Subcutaneous abdominal adipose tissue (tissue), 5 donors: ENCODE measurements at regions not wholly inside any gene's neighbourhood (a gene's known extent, or its start where the extent isn't known, plus 50 kb on each side); places are given as distances from the start of the nearest gene placed in this dataset.
"Not testable (repeated sequence)": the region's sequence is repeated elsewhere in the genome, so short reads cannot be mapped to it uniquely, and the experiment has no call there.

Experiments used
- H3K27ac ChIP-seq: one replicate; pipeline ENCODE4 v1.7.0; 2013; ENCODE audit warnings: low read depth, mild to moderate bottlenecking, inconsistent platforms, low read length, moderate library complexity
- H3K27me3 ChIP-seq, 5 donors: one replicate each; pipeline ENCODE4 v1.7.0; 2013; ENCODE audit warnings: low read length in 5 of 5, inconsistent platforms in 1 of 5; ENCODE audit not compliant: control insufficient read depth in 5 of 5, insufficient read depth in 4 of 5
- H3K36me3 ChIP-seq, 5 donors: one replicate each; pipeline ENCODE4 v1.7.0; 2013; ENCODE audit warnings: low read length in 5 of 5; ENCODE audit not compliant: control insufficient read depth in 5 of 5, insufficient read depth in 5 of 5
- H3K4me1 ChIP-seq, 5 donors: one replicate each; pipeline ENCODE4 v1.7.0; 2013; ENCODE audit warnings: low read length in 5 of 5, mild to moderate bottlenecking in 3 of 5, moderate library complexity in 1 of 5; ENCODE audit not compliant: control insufficient read depth in 5 of 5, insufficient read depth in 5 of 5
- H3K4me3 ChIP-seq, 5 donors: one replicate each; pipeline ENCODE4 v1.7.0; 2013; ENCODE audit warnings: low read length in 5 of 5, low read depth in 1 of 5
- H3K9ac ChIP-seq, 5 donors: one replicate each; pipeline ENCODE4 v1.7.0; 2013; ENCODE audit warnings: low read length in 5 of 5, mild to moderate bottlenecking in 4 of 5, moderate library complexity in 3 of 5
- H3K9me3 ChIP-seq, 5 donors: one replicate each; pipeline ENCODE4 v1.7.0; 2013; ENCODE audit warnings: low read length in 5 of 5; ENCODE audit not compliant: control insufficient read depth in 5 of 5
- donor health status: healthy.
- donor health status: healthy.
- donor health status: healthy.
- donor health status: healthy.
- donor health status: healthy.

DNA sequence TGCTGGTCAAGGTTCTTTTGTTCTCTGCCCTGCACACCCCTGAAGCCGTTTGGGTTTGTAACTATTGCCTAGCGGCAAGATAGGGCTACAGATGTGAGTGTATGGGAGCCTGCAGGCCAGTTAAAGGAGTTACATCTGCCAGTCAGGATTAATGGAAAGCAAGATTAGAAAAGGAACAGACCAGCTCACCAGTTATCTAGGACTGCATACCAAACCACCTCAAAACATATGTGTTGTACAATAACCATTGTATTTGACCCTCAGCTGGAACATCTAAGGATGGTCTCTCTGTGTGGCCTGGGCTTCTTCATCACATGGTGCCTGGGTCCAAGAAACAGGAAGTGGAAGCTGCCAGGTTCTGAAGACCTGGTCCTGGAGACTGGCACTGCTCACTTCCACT is 52.5 kb upstream of the FBXO28 start:
- peaks cover 0 to 4% (median 0%) of the 10 kb centered on the region in 5 donors for H3K27me3 ChIP-seq
- H3K36me3 ChIP-seq: no peaks in the 10 kb centered on the region
- H3K9me3 ChIP-seq: peaks cover 0 to 6% (median 4%) of the 10 kb centered on the region in 5 donors
- no peak overlapping the region for H3K9ac ChIP-seq
- no peaks in the 10 kb centered on the region for H3K4me1 ChIP-seq
- H3K27ac ChIP-seq: no peak overlapping the region
- no peak overlapping the region for H3K4me3 ChIP-seq

DNA sequence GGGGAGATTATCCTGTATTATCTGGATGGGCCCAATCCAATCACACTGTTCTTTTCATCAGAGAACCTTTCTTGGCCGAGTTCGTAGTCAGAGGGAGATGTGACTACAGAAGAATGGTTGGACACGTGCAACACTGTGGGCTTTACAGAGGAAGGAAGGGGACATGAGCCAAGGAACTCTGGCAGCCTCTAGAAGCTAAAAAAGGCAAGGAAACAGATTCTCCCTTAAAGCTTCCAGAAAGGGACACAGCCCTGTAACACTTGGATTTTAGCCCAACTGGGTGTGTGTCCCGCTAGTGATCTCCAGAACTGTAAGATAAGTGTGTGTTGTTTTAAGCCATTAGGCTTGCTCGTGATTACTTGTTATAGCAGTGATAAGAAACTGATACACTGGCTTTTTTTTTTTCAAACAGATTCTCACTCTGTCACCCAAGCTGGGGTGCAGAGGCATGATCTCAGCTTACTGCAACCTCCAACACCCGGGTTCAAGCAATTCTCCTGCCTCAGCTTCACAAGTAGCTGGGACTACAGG is 53.9 kb upstream of the FBXO28 start:
- Histone ChIP-seq H3K27me3 (peaks cover 0 to 4% (median 0%) of the 10 kb centered on the region in 5 donors), H3K9ac (no peak overlapping the region), H3K9me3 (peaks cover 0 to 6% (median 4%) of the 10 kb centered on the region in 5 donors), H3K4me1 (no peaks in the 10 kb centered on the region), H3K27ac (no peak overlapping the region), H3K4me3 (no peak overlapping the region), H3K36me3 (no peaks in the 10 kb centered on the region)

DNA sequence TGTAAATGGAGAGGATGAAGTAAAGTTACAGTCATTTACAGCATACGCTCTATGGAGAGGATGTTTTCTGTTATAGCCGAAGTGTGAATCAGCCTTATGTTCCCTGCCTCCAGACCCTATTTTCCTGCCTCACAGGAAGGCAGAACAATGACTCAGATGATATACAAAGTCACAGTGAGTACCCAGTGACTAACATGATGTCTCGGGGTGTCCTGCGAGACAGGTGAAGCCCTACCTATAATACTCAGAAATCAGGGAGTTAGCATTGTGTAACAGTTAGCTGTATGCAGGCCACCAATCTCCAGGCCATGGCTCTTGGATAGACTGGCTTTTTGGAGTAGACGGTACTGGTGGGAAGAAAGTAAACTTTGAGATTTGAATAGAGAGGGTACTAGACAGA is 55.6 kb upstream of the FBXO28 start:
- H3K27me3 ChIP-seq: peaks cover 0 to 4% (median 0%) of the 10 kb centered on the region in 5 donors

DNA sequence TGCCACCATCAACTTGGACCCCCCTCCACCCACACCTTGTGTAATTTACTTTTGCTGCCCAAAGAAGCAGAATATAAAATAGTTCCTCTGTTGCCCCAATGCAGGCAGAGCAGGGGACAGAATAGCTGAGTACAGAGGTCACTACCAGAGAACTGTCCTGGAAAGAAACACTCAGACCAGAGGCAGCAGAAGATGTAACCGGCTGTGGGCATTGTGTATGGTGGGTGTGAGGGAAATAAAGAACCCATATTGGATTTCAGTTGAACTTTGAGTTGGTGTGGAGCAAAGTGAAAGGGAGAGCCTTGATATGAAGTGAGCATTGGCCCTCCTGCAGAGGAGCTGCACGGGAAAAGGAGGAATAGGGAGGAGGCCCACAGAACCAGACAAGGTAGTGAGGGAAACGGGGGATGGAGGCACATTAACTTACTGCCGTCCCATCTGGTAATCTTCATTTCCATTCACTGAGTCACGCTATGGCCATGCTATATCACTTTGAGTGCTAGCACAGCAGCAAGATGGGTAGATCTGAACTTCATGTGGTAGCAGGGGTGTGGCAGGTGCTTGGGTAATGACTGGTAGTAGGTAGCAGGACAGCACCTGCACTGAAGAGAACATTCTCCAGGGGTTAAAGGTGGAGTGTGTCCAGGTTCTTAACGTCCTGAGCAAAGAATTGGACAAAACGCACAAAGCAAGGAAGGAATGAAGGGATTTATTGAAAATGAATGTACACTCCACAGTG is 56.3 kb upstream of the FBXO28 start:
- Histone ChIP-seq H3K36me3 (no peaks in the 10 kb centered on the region), H3K4me1 (no peaks in the 10 kb centered on the region), H3K9me3 (peaks cover 0 to 6% (median 4%) of the 10 kb centered on the region in 5 donors), H3K4me3 (no peak overlapping the region), H3K9ac (no peak overlapping the region), H3K27ac (no peak overlapping the region), H3K27me3 (peaks cover 0 to under 1% (median 0%) of the 10 kb centered on the region in 5 donors)

More for the DNA sequence above, 55.6 kb upstream of the FBXO28 start:
- Histone ChIP-seq H3K4me3 (no peak overlapping the region), H3K4me1 (no peaks in the 10 kb centered on the region), H3K36me3 (no peaks in the 10 kb centered on the region), H3K9me3 (peaks cover 0 to 6% (median 4%) of the 10 kb centered on the region in 5 donors), H3K27ac (no peak overlapping the region), H3K9ac (no peak overlapping the region)

DNA sequence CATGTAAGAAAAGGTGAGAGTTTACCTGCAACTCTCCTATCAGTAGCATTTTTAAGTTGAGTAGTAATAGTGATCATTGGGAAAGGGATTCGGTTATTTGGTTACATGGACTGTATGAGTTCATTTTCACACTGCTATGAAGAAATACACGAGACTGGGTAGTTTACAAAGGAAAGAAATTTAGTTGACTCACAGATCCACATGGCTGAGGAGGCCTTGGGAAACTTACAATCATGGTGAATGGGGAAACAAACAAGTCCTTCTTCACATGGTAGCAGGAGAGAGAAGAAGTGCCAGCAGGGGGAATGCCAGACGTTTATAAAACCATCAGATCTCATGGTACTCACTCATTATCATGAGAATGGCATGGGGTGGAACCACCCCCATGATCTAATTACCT is 59.3 kb upstream of the FBXO28 start:
- Histone ChIP-seq H3K27ac (no peak overlapping the region), H3K9me3 (peaks cover 0 to 4% (median 0%) of the 10 kb centered on the region in 5 donors), H3K36me3 (no peaks in the 10 kb centered on the region), H3K4me3 (no peak overlapping the region), H3K9ac (no peak overlapping the region), H3K27me3 (no peaks in the 10 kb centered on the region), H3K4me1 (peaks cover 0 to 5% (median 2%) of the 10 kb centered on the region in 5 donors)

DNA sequence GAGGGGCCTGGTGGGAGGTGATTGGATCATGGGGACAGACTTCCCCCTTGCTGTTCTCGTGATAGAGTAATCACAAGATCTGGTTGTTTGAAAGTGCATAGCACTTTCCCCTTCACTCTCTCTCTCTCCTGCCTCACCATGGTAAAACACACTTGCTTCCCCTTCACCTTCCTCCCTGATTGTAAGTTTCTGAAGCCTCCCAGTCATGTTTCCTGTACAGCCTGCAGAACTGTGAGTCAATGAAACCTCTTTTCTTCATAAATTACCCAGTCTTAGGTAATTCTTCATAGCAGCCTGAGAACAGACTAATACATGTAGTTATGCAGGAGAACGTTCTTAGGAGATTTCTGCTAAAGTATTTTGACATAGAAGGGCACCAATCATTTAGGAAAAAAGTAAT is 59.9 kb upstream of the FBXO28 start:
- no peak overlapping the region for H3K27ac ChIP-seq
- no peak overlapping the region for H3K4me3 ChIP-seq
- H3K4me1 ChIP-seq: peaks cover 0 to 5% (median 2%) of the 10 kb centered on the region in 5 donors
- peaks cover 0 to 4% (median 0%) of the 10 kb centered on the region in 5 donors for H3K9me3 ChIP-seq
- no peaks in the 10 kb centered on the region for H3K36me3 ChIP-seq
- H3K27me3 ChIP-seq: no peaks in the 10 kb centered on the region
- no peak overlapping the region for H3K9ac ChIP-seq

DNA sequence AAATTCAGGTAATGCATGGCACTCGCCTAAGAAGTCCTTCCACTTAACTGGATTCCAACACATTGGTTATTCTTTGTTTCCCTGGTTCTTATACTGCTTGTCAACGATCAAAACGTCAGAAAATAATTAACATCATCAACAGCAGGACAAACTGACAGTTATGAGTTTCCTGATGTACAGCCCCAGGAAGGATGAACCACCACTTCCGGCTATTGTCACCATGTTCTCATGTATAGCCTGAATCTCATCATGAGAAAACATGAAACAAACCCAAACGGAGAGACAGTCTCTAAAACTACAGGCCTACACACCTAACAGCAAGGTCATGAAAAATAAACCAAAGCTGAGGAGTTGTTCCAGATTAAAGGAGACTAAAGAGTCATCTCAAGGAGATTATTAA is 60.5 kb upstream of the FBXO28 start:
- Histone ChIP-seq H3K4me1 (peaks cover 0 to 5% (median 2%) of the 10 kb centered on the region in 5 donors), H3K4me3 (no peak overlapping the region), H3K9ac (no peak overlapping the region), H3K9me3 (no peaks in the 10 kb centered on the region), H3K27me3 (no peaks in the 10 kb centered on the region), H3K27ac (no peak overlapping the region), H3K36me3 (no peaks in the 10 kb centered on the region)

DNA sequence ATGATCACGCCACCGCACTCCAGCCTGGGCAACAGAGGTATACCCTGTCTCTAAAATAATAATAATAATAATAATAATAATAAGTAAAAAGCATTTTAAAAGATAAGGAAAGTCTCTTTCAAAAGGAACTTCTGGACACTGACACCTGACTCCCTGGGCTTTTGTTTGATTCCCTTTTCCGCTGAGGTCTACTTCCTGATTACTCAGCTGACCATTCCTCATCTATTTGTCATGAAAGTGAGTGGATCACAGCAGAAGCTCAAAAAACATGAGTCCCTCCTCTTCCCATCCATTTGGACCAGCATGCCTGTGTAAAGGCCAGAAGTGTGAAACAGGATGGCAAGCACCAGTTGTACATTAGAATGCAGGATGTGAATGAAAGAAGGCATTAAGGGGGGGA is 61.1 kb upstream of the FBXO28 start:
- peaks cover 0 to 5% (median 2%) of the 10 kb centered on the region in 5 donors for H3K4me1 ChIP-seq
- H3K9ac ChIP-seq: no peak overlapping the region
- no peak overlapping the region for H3K4me3 ChIP-seq
- no peaks in the 10 kb centered on the region for H3K36me3 ChIP-seq
- H3K9me3 ChIP-seq: no peaks in the 10 kb centered on the region
- no peaks in the 10 kb centered on the region for H3K27me3 ChIP-seq
- no peak overlapping the region for H3K27ac ChIP-seq

DNA sequence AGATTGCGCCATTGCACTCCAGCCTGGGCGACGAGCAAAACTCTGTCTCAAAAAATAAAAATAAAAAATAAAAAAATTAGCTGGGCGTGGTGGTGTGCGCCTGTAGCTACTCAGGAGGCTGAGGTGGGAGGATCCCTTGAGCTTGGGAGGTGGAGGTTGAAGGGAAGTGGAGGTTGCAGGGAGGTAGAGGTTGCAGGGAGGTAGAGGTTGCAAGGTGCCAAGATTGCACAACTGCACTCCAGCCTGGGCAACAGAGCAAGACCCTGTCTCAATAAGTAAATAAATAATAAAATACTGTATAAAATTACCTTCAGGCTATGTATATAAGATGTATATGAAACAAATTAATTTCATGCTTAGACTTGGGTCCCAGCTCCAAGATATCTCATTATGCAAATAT is 62.1 kb upstream of the FBXO28 start:
- not testable (repeated sequence) for H3K9ac ChIP-seq, H3K4me3 ChIP-seq, H3K36me3 ChIP-seq, H3K9me3 ChIP-seq, H3K4me1 ChIP-seq, H3K27me3 ChIP-seq, H3K27ac ChIP-seq

DNA sequence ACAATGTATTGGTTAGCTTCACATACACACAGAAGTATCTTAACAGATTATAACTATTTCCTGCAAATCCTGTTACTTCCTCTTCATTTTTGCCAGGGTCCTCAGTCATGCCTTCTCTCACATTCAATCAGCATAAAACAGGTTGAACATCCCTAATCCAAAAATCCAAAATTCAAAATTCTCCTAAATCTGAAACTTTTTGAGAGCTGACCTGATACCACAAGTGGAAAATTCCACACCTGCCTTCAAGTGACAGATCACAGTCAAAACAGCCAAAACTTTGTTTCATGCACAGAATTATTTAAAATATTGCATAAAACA is 62.9 kb upstream of the FBXO28 start:
- Histone ChIP-seq H3K9ac (no peak overlapping the region), H3K4me1 (peaks cover 0 to 5% (median 2%) of the 10 kb centered on the region in 5 donors), H3K9me3 (no peaks in the 10 kb centered on the region), H3K27me3 (no peaks in the 10 kb centered on the region), H3K27ac (no peak overlapping the region), H3K4me3 (no peak overlapping the region), H3K36me3 (no peaks in the 10 kb centered on the region)
